Endodermal cell (in vitro differentiated cells): ENCODE measurements at regions not wholly inside any gene's neighbourhood (a gene's known extent, or its start where the extent isn't known, plus 50 kb on each side); places are given as distances from the start of the nearest gene placed in this dataset.

Experiments used
- DNase-seq: peaks from one replicate; pipeline ENCODE4 v3.0.0-alpha.2; 2017
- H3K27ac ChIP-seq: 2 replicates; pipeline ENCODE4 v1.5.1; 2013; ENCODE audit warnings: mild to moderate bottlenecking, low read depth, low read length, moderate library complexity
- H3K27me3 ChIP-seq: 2 replicates; pipeline ENCODE4 v1.6.1; 2013; ENCODE audit warnings: mild to moderate bottlenecking, low read length, moderate library complexity; ENCODE audit not compliant: insufficient read depth, control insufficient read depth, poor library complexity, severe bottlenecking
- H3K36me3 ChIP-seq: 2 replicates; pipeline ENCODE4 v1.7.0; 2013; ENCODE audit warnings: mild to moderate bottlenecking, low read length, moderate library complexity; ENCODE audit not compliant: control insufficient read depth, insufficient read depth
- H3K4me1 ChIP-seq: one replicate; pipeline ENCODE4 v1.7.0; 2013; ENCODE audit warnings: low read length; ENCODE audit not compliant: control insufficient read depth, insufficient read depth
- H3K4me3 ChIP-seq: 2 replicates; pipeline ENCODE4 v1.5.1; 2013; ENCODE audit warnings: mild to moderate bottlenecking, low read length, moderate library complexity
- H3K9ac ChIP-seq: 2 replicates; pipeline ENCODE4 v1.6.1; 2013; ENCODE audit warnings: mild to moderate bottlenecking, low read length, moderate library complexity; ENCODE audit not compliant: poor library complexity, severe bottlenecking; ENCODE audit errors: extremely low read depth
- H3K9me3 ChIP-seq: 2 replicates; pipeline ENCODE4 v1.6.1; 2013; ENCODE audit warnings: mild to moderate bottlenecking, low read length, moderate library complexity; ENCODE audit not compliant: control insufficient read depth
- H3K27ac Mint-ChIP-seq: 2 replicates; pipeline ENCODE4 v1.8.0; 2020; ENCODE audit warnings: mixed read lengths
- H3K27me3 Mint-ChIP-seq: 2 replicates; pipeline ENCODE4 v1.8.0; 2021; ENCODE audit warnings: mild to moderate bottlenecking, mixed read lengths; ENCODE audit not compliant: insufficient read depth
- H3K36me3 Mint-ChIP-seq: 2 replicates; pipeline ENCODE4 v1.8.0; 2020; ENCODE audit warnings: low read depth, mixed read lengths
- H3K4me1 Mint-ChIP-seq: 2 replicates; pipeline ENCODE4 v1.8.0; 2020; ENCODE audit warnings: mixed read lengths
- H3K4me3 Mint-ChIP-seq: 2 replicates; pipeline ENCODE4 v1.8.0; 2020; ENCODE audit warnings: mild to moderate bottlenecking, moderate library complexity, mixed read lengths
- H3K9me3 Mint-ChIP-seq: 2 replicates; pipeline ENCODE4 v1.8.0; 2020; ENCODE audit warnings: mild to moderate bottlenecking, mixed read lengths
- CTCF ChIP-seq: fragments of 200-600 bp; sonication (generic); conservative IDR thresholded peaks from 2 replicates; pipeline ENCODE4 v1.5.0; 2021; ENCODE audit warnings: antibody characterized with exemption, mild to moderate bottlenecking
- WGBS, 2 experiments: methylation state at CpG; one replicate each; pipeline versions ENCODE4 v1.1.5 to v1.1.7; 2013; ENCODE audit warnings: missing lambda C conversion rate in 2 of 2, mixed read lengths in 1 of 2; ENCODE audit not compliant: insufficient coverage in 1 of 2, insufficient read length in 1 of 2; 5-methylcytosine and 5-hydroxymethylcytosine counted together

DNA sequence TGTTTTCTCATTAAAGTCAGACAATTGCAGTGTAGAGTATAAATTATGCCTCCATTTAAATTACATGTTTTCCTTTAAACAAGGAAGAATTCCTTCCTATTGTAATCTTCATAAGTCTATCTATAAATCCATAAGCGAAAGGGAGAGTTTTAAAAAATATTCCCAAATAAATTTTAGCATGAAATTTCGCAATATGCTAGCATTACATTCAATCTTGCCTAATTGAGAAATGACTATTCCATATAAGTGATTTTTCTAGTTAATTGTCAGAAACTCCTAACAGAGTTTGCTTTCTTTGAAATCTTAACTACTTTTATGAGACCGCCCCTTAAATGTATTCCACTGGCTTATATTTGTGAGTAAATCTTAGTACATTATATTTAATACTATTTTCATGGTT lies 133.1 kb upstream of the CRIM1 start:
- no peaks in the 10 kb centered on the region for H3K4me1 Mint-ChIP-seq
- H3K4me3 ChIP-seq, result no peak overlapping the region
- H3K9me3 ChIP-seq, result no peaks in the 10 kb centered on the region
- H3K4me3 Mint-ChIP-seq, result no peak overlapping the region
- no peak for DNase-seq
- H3K27me3 Mint-ChIP-seq, result no peaks in the 10 kb centered on the region
- no peaks in the 10 kb centered on the region for H3K27me3 ChIP-seq
- no peak overlapping the region for H3K9ac ChIP-seq
- H3K27ac Mint-ChIP-seq, result no peak overlapping the region
- no peaks in the 10 kb centered on the region for H3K36me3 Mint-ChIP-seq
- 100% methylated on average over 2 of the region's 3 CpGs; no CpG with 5 or more reads in 1 of the 2 experiments for WGBS, 2 experiments
- H3K27ac ChIP-seq, result no peak overlapping the region
- H3K36me3 ChIP-seq, result no peaks in the 10 kb centered on the region
- TF ChIP-seq CTCF, result no peak
- peaks cover 3% of the 10 kb centered on the region for H3K9me3 Mint-ChIP-seq
- H3K4me1 ChIP-seq, result no peaks in the 10 kb centered on the region

DNA sequence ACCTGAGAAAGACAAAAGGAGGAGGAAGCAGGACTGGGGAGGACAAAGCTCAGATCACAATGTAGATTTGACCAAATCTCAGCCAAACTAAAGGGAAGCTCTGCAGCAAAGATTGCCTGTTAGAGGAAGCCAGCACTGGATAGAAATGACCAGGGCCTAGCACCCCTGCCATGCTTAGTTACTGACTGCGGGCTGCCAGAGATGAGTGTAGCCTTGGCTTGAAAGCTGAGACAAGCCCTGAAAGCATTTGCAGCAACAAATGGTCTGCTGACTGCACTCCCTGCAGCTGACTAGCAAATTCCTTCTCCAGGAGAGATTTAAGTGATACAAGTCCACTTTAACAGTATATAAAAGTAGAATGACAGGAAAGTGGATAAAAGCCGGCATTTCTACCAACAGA lies 140.9 kb upstream of the CRIM1 start:
- DNase-seq, result peak; percentile 71

DNA sequence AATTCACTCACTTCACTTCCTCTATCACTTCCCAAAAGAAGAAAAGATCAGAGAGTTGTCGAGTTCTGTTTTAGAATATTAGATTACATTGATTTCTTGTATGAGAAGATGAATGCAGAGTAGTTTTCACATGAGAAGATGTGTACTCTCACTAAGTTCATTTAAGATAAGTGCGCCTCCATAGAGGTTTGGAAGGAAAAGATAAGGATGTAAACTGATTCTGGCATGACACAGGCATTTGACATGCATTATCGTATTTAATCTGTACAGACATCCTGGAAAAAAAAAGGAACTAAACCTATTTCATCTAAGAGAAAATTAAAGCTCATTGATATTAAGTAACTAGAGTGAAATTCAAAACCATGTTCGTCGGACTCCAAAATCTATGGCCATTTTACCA lies 152.2 kb upstream of the CRIM1 start:
- TF ChIP-seq CTCF, result no peak
- H3K36me3 ChIP-seq, result no peaks in the 10 kb centered on the region
- Mint-ChIP-seq H3K4me3 (no peak overlapping the region), H3K9me3 (peaks cover 2% of the 10 kb centered on the region), H3K27ac (no peak overlapping the region), H3K27me3 (peaks cover 2% of the 10 kb centered on the region), H3K36me3 (no peaks in the 10 kb centered on the region), H3K4me1 (no peaks in the 10 kb centered on the region)
- no peaks in the 10 kb centered on the region for H3K4me1 ChIP-seq
- no peak for DNase-seq
- WGBS, 2 experiments, result 94 to 100% methylated on average over 3 to 5 of the region's 5 CpGs
- H3K4me3 ChIP-seq, result no peak overlapping the region
- no peaks in the 10 kb centered on the region for H3K9me3 ChIP-seq
- no peaks in the 10 kb centered on the region for H3K27me3 ChIP-seq
- no peak overlapping the region for H3K27ac ChIP-seq
- H3K9ac ChIP-seq, result no peak overlapping the region

More for the DNA sequence above, 140.9 kb upstream of the CRIM1 start:
- no peaks in the 10 kb centered on the region for H3K4me1 ChIP-seq
- Mint-ChIP-seq H3K9me3 (peaks cover 5% of the 10 kb centered on the region), H3K27me3 (no peaks in the 10 kb centered on the region), H3K36me3 (no peaks in the 10 kb centered on the region), H3K27ac (no peak overlapping the region), H3K4me3 (no peak overlapping the region), H3K4me1 (peaks cover 5% of the 10 kb centered on the region)
- TF ChIP-seq CTCF, result no peak
- H3K9ac ChIP-seq, result no peak overlapping the region
- no peaks in the 10 kb centered on the region for H3K27me3 ChIP-seq
- no peak overlapping the region for H3K27ac ChIP-seq
- H3K4me3 ChIP-seq, result no peak overlapping the region
- WGBS, 2 experiments, result 54 to 61% methylated on average over 1 of the region's 2 CpGs
- no peaks in the 10 kb centered on the region for H3K36me3 ChIP-seq
- no peaks in the 10 kb centered on the region for H3K9me3 ChIP-seq
